CD4-positive, CD25-positive, alpha-beta regulatory T cell (primary cell): ENCODE measurements at regions not wholly inside any gene's neighbourhood (a gene's known extent, or its start where the extent isn't known, plus 50 kb on each side); places are given as distances from the start of the nearest gene placed in this dataset.

ENCODE experiments used
- ATAC-seq, 2 donors: fragments of 150-1000 bp; cut with Tn5 transposase; one replicate each; pipeline ENCODE4 v1.10.0; 2021; ENCODE audit warnings: low read depth in 2 of 2, moderate number of reproducible peaks in 2 of 2, moderate library complexity in 1 of 2
- DNase-seq, 3 donors: peaks; one replicate each; pipeline versions ENCODE4 v3.0.0 to v3.0.0-alpha.2; 2012 to 2022; ENCODE audit warnings: mixed read lengths in 1 of 3
- H3K27ac ChIP-seq: one replicate; pipeline ENCODE4 v1.7.0; 2013; ENCODE audit warnings: mild to moderate bottlenecking, low read length; ENCODE audit not compliant: insufficient read depth, poor library complexity, severe bottlenecking
- H3K27me3 ChIP-seq: one replicate; pipeline ENCODE4 v1.7.0; 2013; ENCODE audit warnings: low read length; ENCODE audit not compliant: control insufficient read depth, insufficient read depth
- H3K36me3 ChIP-seq: one replicate; pipeline ENCODE4 v1.7.0; 2013; ENCODE audit warnings: mild to moderate bottlenecking, low read length, moderate library complexity; ENCODE audit not compliant: control insufficient read depth, insufficient read depth
- H3K4me1 ChIP-seq: 2 replicates; pipeline ENCODE4 v1.7.0; 2013; ENCODE audit warnings: mild to moderate bottlenecking, low read length; ENCODE audit not compliant: insufficient read depth, control insufficient read depth, poor library complexity, severe bottlenecking
- H3K4me3 ChIP-seq: one replicate; pipeline ENCODE4 v1.7.0; 2013; ENCODE audit warnings: low read depth, mild to moderate bottlenecking, low read length, moderate library complexity
- H3K9me3 ChIP-seq, 2 experiments: 1 replicate in 1 of 2; 2 replicates in 1 of 2; pipeline ENCODE4 v1.7.0; 2013; ENCODE audit warnings: low read length in 2 of 2, mild to moderate bottlenecking in 1 of 2, moderate library complexity in 1 of 2; ENCODE audit not compliant: control insufficient read depth in 2 of 2
- H3K27ac Mint-ChIP-seq, 3 donors: one replicate each; pipeline ENCODE4 v1.8.0; 2020 to 2022; ENCODE audit warnings: mild to moderate bottlenecking in 3 of 3, mixed read lengths in 3 of 3, moderate library complexity in 2 of 3
- H3K27me3 Mint-ChIP-seq: one replicate; pipeline ENCODE4 v1.8.0; 2022; ENCODE audit warnings: mild to moderate bottlenecking, mixed read lengths
- H3K36me3 Mint-ChIP-seq: one replicate; pipeline ENCODE4 v1.8.0; 2020; ENCODE audit warnings: mixed read lengths
- H3K4me1 Mint-ChIP-seq, 4 donors: one replicate each; pipeline ENCODE4 v1.8.0; 2020 to 2022; ENCODE audit warnings: mixed read lengths in 4 of 4, mild to moderate bottlenecking in 1 of 4
- H3K4me3 Mint-ChIP-seq, 4 donors: one replicate each; pipeline ENCODE4 v1.8.0; 2020 to 2022; ENCODE audit warnings: mild to moderate bottlenecking in 4 of 4, mixed read lengths in 4 of 4, moderate library complexity in 3 of 4
- H3K9me3 Mint-ChIP-seq, 7 donors: one replicate each; pipeline ENCODE4 v1.8.0; 2020 to 2022; ENCODE audit warnings: mixed read lengths in 7 of 7, mild to moderate bottlenecking in 3 of 7, moderate library complexity in 2 of 7

DNA sequence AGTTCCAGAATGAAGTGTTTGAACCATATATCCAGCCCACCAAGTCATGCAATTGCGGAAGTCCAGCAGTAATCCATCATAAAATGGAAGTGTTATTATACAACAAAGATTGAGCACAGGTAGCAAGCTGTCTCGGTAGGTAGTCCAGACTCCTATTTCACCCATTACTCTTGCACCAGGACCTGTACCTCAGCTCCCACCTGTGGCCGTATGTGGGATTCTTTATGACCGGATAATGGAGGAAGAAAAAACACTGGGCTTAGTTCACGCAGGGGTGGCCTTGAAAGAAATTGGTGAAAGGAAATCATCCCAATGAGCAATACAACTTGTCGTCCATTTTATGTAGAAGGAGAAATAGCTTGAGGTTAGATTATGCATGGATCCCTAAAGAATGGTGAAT lies 216.3 kb downstream of the ESM1 start:
- Histone ChIP-seq H3K4me1 (no peaks in the 10 kb centered on the region), H3K4me3 (no peak overlapping the region), H3K27ac (no peak overlapping the region), H3K27me3 (no peaks in the 10 kb centered on the region), H3K36me3 (no peaks in the 10 kb centered on the region), H3K9me3 (no peaks in the 10 kb centered on the region)
- Mint-ChIP-seq H3K4me3 (no peak overlapping the region), H3K27ac (peak overlapping the region in 1 of 3 donors; percentile 61), H3K9me3 (no peaks in the 10 kb centered on the region), H3K27me3 (peaks cover 16% of the 10 kb centered on the region), H3K4me1 (no peaks in the 10 kb centered on the region), H3K36me3 (no peaks in the 10 kb centered on the region)
- no peak for DNase-seq
- ATAC-seq, result no peak

DNA sequence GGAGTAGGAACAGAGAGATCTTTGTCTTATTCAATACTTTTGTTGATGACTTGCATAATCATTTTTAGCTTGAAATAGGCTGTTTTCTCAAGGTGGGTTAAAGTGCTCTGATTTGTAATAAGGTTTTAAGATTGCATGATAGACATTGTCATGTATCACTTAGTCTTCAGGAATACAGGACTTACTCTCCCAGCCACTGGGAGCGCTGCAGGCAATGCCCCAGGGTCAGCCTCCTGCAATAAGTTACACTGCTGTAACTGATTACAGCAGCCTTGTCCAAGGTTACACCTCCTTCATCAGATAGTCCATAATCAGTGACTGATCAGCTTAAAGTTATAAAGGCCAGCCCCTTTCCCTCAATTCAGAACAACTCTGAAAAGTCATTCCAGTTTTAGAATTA lies 218.6 kb downstream of the ESM1 start:
- Mint-ChIP-seq H3K36me3 (no peaks in the 10 kb centered on the region), H3K27ac (no peak overlapping the region), H3K4me3 (no peak overlapping the region), H3K4me1 (no peaks in the 10 kb centered on the region), H3K9me3 (no peaks in the 10 kb centered on the region), H3K27me3 (no peaks in the 10 kb centered on the region)
- no peak overlapping the region for H3K4me3 ChIP-seq
- H3K27ac ChIP-seq, result no peak overlapping the region
- H3K9me3 ChIP-seq, result no peaks in the 10 kb centered on the region
- H3K4me1 ChIP-seq, result no peaks in the 10 kb centered on the region
- no peaks in the 10 kb centered on the region for H3K36me3 ChIP-seq
- ATAC-seq, result no peak
- DNase-seq, result no peak
- no peaks in the 10 kb centered on the region for H3K27me3 ChIP-seq

DNA sequence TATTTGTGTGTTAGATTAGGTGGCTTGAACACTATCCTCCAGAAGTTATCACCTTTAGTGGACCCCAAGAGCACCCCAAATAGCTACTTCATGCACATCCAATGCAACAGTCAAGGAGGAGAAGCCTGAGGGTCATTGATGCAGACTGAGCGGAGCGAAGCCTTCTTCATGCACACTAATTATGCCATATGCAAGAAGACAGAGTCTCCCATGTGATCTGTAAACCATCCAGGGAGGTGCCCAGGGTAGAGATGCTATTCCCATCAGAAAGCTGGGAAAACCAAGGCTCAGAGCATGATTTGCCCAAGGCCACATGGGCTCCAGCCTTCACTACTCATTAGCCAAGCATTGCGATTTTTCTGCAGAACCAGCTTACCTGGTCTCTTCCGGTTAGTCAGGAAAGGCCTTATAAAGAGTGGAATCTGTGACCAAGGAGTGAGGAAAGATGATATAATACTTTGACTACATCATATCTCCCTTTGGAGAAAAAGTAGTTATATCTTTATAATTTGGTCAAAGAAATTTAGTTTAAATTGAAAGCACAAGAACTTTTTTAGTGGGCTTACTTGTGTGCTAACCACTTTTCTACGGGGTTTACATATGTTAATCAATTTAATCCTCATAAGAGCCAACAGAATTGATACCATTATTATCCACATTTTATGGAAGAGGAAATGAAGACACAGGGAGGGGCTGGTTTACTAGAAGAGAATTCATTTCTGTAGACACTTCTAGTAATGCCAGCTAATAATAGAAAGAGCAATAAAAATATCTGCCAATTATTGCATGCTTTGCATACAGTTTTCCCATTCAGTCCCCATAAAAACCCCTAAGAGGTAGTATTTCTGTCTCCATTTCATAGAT lies 220.0 kb downstream of the ESM1 start:
- no peaks in the 10 kb centered on the region for H3K4me1 ChIP-seq
- no peaks in the 10 kb centered on the region for H3K36me3 ChIP-seq
- Mint-ChIP-seq H3K27ac (no peak overlapping the region), H3K9me3 (no peaks in the 10 kb centered on the region), H3K36me3 (no peaks in the 10 kb centered on the region), H3K4me1 (no peaks in the 10 kb centered on the region), H3K4me3 (no peak overlapping the region), H3K27me3 (peaks cover 9% of the 10 kb centered on the region)
- H3K27ac ChIP-seq, result no peak overlapping the region
- H3K4me3 ChIP-seq, result no peak overlapping the region
- no peak for ATAC-seq
- DNase-seq, result no peak
- H3K27me3 ChIP-seq, result no peaks in the 10 kb centered on the region
- no peaks in the 10 kb centered on the region for H3K9me3 ChIP-seq

DNA sequence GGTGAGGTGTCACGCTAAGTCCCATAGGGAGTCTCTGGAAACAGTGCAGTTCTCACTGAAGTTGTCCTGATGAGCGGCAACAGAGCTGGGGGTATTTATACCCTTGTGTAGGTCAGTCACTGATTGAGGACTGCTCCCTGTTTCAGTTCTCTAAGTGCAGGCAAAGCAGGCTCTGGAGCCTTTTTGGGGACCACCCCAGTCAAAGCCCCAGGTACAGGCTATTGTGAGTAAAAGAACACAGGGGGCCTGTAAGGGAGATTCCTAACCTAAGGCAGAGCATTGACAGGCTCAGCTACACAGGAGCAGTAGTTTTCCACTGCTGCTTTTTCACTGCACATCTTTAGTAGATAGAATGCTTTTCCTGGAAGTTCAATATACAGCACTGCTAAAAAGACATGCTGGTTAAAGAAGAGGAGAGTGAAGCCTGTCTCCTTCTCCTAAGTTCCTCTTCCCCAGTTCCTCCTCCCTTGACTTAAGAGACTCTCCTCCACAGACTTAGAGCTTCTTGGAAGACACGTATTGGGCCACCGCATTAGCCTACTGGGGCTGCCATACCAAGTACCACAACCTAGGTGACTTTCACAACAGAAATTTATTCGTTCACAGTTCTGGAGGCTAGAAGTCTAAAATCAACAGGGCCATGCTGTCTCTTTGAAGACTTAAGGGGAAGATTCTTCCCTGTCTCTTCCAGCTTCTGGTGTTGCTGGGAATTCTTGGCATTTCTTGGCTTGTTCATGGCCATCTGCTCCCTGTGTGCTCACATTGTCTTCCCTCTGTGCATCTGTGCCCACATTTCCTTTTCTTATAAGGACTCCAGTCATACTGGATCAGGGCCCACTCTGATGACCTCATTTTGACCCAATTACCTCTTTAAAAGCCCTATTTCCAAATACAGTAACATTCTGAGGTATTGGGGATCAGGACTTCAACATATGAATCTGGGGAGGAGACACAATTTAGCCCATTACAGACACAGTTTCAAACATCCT lies 221.0 kb downstream of the ESM1 start:
- no peak overlapping the region for H3K4me3 Mint-ChIP-seq
- ATAC-seq, result no peak
- no peaks in the 10 kb centered on the region for H3K9me3 Mint-ChIP-seq
- Histone ChIP-seq H3K9me3 (no peaks in the 10 kb centered on the region), H3K4me3 (no peak overlapping the region), H3K27me3 (no peaks in the 10 kb centered on the region), H3K27ac (no peak overlapping the region), H3K4me1 (no peaks in the 10 kb centered on the region), H3K36me3 (no peaks in the 10 kb centered on the region)
- H3K4me1 Mint-ChIP-seq, result no peaks in the 10 kb centered on the region
- H3K27ac Mint-ChIP-seq, result no peak overlapping the region
- peaks cover 9% of the 10 kb centered on the region for H3K27me3 Mint-ChIP-seq
- DNase-seq, result no peak
- no peaks in the 10 kb centered on the region for H3K36me3 Mint-ChIP-seq

DNA sequence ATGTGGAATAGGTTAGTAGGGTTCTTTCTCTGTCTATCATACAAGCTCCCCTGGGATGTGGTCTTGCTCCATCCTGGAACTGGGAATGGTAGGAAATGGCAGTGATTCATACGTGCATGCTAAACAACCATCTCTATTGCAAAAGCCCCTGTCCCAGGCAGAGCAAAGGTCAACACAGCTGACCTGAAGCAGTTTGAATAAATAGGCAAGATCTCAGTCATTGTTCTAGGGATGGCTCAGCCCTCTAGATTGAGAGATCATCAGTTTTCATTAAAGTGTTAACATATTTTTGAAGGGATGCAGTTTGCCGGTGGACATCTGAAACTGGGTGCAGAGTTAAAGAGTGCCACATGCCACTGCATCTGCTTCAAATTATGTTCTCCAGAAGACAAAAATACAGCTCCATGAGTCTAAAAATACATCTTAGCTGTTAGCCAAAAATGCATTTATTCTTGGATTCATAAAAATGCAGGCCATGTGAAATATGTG lies 224.1 kb downstream of the ESM1 start:
- ATAC-seq (no peak), DNase-seq (no peak)
- Histone ChIP-seq H3K9me3 (no peaks in the 10 kb centered on the region), H3K4me3 (no peak overlapping the region), H3K27me3 (no peaks in the 10 kb centered on the region), H3K27ac (no peak overlapping the region), H3K4me1 (peaks cover 6% of the 10 kb centered on the region), H3K36me3 (no peaks in the 10 kb centered on the region)
- H3K36me3 Mint-ChIP-seq, result no peaks in the 10 kb centered on the region
- no peaks in the 10 kb centered on the region for H3K9me3 Mint-ChIP-seq
- no peak overlapping the region for H3K27ac Mint-ChIP-seq
- peaks cover 0 to 11% (median 7%) of the 10 kb centered on the region in 4 donors for H3K4me1 Mint-ChIP-seq
- H3K4me3 Mint-ChIP-seq, result no peak overlapping the region
- H3K27me3 Mint-ChIP-seq, result peaks cover 9% of the 10 kb centered on the region

DNA sequence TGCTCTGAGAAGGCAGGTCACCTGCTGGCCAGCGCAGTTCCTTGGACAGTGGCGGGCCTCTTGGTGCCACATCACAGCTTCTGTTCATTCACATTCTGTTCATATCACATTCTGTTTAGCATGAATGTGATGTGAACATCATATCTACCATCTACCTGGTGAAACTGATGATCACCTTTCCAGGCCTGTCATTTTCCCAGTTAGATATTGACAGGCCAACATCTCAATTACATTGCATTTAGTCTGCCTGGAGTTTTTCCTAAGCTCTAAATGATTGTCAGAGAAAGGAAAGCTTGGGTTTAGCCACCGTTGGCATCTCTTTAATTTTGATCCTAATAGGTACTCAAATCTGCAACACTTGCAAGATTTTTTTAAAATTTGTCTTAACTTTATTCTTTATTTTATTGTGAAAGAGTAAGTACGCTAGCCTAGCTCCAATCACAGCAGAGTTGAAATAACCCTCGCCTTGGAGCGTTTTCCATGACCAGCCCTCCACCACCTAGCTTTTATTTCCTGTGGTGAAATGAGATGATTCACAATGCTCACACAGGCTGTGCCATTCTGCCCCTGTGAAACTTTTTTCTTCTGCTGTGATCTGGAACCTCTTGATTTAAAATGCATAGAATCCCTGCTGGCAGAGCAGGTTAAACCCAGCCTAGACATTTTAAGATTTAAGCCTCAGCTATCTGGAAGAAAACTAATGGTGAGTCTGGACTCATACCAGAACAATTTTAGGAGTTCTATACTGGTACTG lies 225.0 kb downstream of the ESM1 start:
- ATAC-seq (no peak), DNase-seq (no peak)
- peaks cover 9% of the 10 kb centered on the region for H3K27me3 Mint-ChIP-seq
- Histone ChIP-seq H3K4me3 (no peak overlapping the region), H3K27ac (no peak overlapping the region), H3K27me3 (no peaks in the 10 kb centered on the region), H3K9me3 (no peaks in the 10 kb centered on the region), H3K4me1 (peaks cover 9% of the 10 kb centered on the region), H3K36me3 (no peaks in the 10 kb centered on the region)
- H3K9me3 Mint-ChIP-seq, result peaks cover 0 to 4% (median 0%) of the 10 kb centered on the region in 7 donors
- peaks cover 6 to 19% (median 13%) of the 10 kb centered on the region in 4 donors for H3K4me1 Mint-ChIP-seq
- H3K4me3 Mint-ChIP-seq, result no peak overlapping the region
- H3K27ac Mint-ChIP-seq, result no peak overlapping the region
- H3K36me3 Mint-ChIP-seq, result no peaks in the 10 kb centered on the region

DNA sequence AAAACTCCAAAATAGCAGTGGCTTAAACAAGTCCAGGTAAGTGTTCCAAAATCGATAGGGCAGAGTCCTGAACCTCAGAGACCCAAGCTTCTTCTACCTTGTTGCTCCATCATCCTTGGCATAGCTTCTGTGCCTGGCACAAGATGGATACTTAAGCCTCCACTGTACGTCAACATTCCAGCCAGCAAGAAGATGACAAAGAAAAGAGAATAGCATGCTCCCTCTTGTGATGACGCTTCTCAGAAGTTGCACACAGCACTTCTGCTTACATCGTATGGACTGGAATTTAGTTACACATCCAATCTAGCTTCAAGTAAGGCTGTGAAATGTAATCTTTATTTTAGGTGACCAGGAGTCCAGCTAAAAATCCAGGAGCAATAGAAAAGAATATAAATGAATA lies 227.4 kb downstream of the ESM1 start:
- ATAC-seq (no peak), DNase-seq (no peak)
- Histone ChIP-seq H3K27ac (no peak overlapping the region), H3K36me3 (no peaks in the 10 kb centered on the region), H3K4me3 (no peak overlapping the region), H3K4me1 (peaks cover 9% of the 10 kb centered on the region), H3K27me3 (no peaks in the 10 kb centered on the region), H3K9me3 (no peaks in the 10 kb centered on the region)
- no peak overlapping the region for H3K27ac Mint-ChIP-seq
- H3K27me3 Mint-ChIP-seq, result peaks cover 9% of the 10 kb centered on the region
- H3K4me1 Mint-ChIP-seq, result peaks cover 7 to 27% (median 13%) of the 10 kb centered on the region in 4 donors
- no peak overlapping the region for H3K4me3 Mint-ChIP-seq
- H3K36me3 Mint-ChIP-seq, result no peaks in the 10 kb centered on the region
- peaks cover 0 to 4% (median 0%) of the 10 kb centered on the region in 7 donors for H3K9me3 Mint-ChIP-seq
